Hepatic stellate cell (primary cell): ENCODE measurements at regions not wholly inside any gene's neighbourhood (a gene's known extent, or its start where the extent isn't known, plus 50 kb on each side); places are given as distances from the start of the nearest gene placed in this dataset.
A peak's percentile ranks its signal among the peaks of the same experiment; 100 is the strongest.

Source experiments
- DNase-seq: peaks from one replicate; pipeline ENCODE4 v3.0.0; 2011; ENCODE audit warnings: low spot score

- no peak for DNase-seq
Measured at GRCh38 chr9:13596383-13596970, 317.0 kb upstream of the MPDZ start.

DNA sequence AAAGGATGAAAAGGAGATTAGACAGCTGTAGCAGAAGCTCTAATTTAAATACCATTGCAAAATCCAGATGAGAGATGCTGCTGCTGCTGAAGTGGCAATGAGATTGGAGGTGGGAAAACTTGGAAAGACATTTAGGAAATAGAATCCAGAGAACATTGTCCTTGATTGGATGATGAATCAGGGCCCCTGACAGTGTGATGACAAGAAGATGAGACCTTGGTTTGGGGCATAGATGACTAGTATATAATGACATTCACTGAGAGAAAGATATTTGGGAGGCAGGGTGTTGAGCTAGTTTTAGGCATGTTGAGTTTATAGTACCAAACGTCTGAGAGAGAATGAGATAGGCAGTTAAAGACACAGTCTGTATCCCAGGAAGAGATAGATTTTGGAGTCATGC, 311.5 kb upstream of the MPDZ start:
- DNase-seq = no peak

DNA sequence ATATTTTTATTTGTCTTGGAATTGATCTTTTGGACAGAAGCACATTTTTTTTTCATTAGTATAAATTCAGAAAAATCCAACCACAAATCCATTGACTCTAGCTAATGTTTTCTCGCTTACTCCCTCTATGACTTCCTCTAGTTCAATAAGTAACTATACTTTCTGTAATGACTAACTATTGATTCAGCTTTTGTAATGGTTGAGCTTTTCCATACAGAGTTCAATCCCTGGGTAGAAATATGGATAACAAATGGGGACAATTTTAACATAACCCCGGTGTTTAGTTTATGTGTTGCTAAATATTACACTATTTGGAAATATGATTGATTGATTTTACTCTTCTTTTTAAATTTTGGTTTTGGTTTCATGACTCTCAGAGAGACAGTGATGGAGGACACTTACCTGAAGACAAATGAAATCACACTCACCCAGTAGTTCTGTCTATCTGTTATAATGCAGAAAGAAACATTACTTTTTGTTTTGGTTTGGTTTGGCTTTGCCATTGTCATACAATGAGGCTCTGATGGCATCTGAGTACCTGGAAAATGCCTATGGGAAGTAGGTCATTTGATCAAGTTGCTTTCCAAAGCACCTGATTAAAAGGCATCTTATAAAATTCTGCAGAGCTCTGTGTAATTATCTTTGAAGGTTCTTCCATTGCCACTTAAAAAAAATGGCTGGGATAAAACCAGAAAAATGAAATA, 309.7 kb upstream of the MPDZ start:
- DNase-seq = no peak

DNA sequence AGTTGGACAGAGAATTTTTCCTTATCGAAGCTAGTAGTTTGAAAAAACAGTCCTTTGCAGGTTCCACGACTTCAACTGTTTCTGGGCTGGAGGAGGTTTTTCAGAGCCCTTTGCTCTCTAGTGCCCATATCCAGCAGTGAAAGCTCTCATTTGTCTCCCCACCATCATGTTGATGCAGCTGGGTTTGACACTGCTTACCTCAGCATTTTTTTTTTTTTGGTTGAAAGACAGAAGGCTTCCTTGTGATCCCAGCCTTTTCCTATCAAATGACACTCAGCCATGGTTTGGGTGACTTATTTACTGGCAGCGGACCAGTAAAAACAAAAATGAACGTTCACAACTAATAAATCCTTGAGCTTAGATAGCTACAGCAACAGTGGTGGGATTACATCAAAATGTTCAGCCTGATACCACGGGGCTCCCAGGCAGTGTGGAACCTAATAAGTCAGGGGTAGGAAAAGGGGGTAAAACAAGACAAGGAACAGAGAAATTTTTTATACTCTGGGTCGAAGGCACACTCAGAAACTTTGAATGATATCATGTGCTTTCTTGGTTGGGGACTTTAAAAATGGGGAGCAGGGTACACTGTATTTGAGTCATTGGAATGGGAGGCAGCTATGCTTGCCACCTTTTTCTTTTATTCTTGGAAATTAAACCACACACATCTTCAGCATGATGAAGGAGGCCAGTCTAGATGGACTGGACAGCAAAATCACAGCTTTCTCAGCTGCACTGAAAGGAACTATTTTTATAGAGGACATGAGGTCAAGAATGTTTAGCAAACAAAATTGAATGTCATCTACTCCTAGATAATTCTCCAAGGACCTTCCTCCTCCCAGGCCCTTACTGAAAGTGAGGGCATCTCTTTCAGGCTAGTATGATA, 308.9 kb upstream of the MPDZ start:
- no peak for DNase-seq

DNA sequence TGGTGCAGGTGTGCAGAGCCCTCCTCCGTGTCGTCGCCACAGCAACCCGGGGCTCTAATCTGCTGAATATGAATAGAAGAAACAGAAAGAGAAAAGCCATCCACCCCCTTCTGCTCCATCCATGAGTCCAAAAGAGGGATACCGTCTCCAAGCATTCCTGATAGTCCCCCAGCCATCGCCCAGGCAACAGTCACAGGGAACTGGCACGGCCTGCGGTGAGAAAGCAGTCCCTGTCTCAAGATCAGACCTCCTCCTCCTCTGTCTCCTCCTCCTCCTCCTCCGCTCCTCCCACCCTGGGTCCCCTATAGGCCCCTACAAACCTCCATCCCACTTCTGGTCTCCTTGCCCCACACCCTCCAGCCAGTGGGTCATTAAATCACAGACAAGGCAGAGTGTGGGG, 308.1 kb upstream of the MPDZ start:
- no peak for DNase-seq

DNA sequence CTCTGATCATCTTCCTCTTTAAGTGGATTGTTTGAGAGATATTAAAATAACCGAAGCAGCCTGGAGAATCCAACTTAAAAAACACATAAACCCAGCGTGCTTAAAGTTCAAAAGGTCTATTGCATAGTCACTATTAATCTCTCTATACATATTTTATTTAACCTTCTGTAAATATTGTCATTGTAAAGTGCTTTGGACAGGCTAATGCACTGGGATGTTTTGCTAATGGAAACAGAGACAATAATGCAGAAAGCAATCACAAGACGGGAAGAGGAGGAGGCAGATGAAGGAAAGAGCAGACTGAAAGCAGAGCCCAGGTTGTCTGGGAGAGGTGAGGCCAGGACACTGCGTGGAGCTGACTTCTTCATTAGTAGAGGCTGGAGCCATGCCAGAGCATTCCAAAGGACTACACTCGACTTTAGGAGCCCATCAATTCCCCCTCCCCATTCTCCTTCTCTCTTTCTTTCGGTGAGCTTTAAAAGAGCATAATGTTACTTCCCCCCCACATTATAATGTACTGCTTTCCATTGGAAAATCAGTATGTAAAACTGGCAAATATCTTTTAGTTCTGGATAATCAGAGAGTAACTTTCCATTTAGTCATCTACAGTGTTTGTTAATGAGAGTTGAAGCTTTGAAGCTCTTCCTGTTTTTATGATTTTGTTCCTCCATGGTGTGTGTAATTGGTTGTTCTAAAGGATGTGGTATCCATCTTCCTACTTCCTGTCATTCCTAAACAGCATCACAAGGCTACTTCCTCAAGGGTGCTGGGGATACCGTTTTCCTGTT, 307.3 kb upstream of the MPDZ start:
- no peak for DNase-seq

GRCh38 chr9:13580760-13581159, 301.3 kb upstream of the MPDZ start:
- no peak for DNase-seq

- DNase-seq = no peak
Measured at GRCh38 chr9:13580131-13580530, 300.6 kb upstream of the MPDZ start.

GRCh38 chr9:13576101-13576500, 296.6 kb upstream of the MPDZ start:
- no peak for DNase-seq

DNA sequence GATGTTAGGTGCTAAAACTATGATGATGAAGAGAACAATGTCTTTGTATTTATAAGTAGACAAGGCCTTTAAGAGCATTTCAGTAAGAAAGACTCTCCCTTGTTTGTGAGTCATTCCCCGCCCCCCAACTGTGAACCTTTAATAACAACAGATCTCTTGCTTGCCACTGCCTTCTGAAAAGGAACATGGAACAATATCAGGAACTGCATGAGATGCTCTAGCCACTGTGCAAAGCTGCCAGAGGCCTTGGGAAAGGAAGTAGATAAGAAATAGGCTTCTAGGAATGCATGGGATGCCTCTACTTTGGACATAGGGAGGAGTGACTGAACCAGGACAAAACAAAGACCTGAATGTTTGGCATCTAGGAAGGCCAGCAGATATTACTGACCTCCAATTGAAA, 296.1 kb upstream of the MPDZ start:
- DNase-seq = no peak

GRCh38 chr9:13570068-13570974, 290.8 kb upstream of the MPDZ start:
- no peak for DNase-seq

- no peak for DNase-seq
Measured at GRCh38 chr9:13569602-13570067, 290.1 kb upstream of the MPDZ start.

DNA sequence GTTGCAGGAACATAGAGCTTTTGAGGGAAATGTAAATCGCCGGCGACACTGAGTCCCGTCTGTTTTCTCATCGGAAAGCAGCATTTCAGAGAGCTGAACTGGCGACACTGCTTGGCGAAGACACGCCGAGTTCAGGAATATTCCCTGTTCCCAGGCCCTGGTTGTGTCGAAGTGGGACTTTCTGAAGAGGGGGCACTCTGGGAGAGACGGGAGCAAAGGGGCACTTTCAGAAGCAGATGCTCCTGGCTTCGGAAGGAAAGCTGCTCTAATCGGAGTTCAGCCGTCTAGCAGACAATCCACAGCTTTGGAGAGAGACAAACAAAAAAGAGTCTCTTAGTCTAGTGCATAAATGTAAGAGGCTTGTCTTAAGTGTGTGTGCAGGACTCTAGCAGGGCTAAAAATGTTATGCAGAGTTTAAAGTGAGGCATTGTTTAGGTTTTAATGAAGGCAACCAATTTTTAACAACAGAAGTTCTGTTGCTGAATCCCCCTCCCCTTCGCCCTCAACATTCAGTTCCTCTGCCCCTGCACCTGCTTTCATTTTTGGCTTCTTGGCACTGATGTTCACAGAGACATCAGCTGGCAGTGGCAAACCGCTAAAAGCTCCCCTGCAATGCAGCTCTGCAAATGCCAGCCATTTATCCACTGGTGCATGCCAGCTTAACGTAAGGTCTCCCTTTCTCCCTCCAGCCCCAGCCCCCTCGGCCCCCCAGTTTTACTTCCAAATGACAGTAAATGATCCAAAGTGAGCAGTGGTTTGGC, 289.5 kb upstream of the MPDZ start:
- no peak for DNase-seq

DNA sequence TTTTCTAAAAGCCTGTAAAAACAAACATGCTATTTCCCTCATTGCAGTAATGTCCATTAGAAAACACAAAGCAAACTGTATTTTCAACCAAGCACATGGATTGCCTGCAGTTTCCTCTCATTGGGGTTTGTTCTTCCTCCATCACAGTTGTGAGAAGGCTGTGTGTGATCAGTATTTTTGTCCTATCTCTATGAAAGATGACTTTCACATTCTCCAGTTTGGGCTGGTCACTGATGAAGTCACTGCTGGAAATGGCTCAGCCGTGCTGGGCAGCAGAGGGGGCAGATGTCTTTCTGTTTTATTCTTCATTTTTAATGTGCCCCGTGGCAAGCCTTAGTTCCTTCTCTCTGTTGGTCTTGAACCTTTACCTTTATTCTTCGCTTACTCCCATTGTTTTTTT, 288.9 kb upstream of the MPDZ start:
- peak; percentile 17 for DNase-seq

DNA sequence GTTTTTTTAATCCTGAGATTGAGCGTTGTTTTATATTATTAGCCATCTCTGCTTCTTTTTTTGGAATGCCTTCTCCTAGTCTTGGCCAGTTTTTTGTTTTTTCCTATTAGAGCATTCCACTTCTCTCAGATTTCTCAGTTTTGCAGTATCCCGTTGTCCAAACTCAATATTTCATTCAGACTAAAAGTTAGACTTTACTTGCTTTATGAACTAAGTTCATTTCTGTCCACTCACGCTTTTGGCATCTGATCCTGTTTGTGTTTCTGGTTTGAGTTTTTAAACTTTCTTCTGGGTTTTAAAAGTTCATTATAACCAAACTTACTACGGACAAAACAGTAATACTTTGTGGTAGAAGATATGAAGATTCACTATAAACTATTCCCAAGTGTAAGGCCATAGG, 288.3 kb upstream of the MPDZ start:
- DNase-seq = no peak

- no peak for DNase-seq
Measured at GRCh38 chr9:13557746-13558145, 278.3 kb upstream of the MPDZ start.

- no peak for DNase-seq
Measured at GRCh38 chr9:13556656-13557055, 277.2 kb upstream of the MPDZ start.

DNA sequence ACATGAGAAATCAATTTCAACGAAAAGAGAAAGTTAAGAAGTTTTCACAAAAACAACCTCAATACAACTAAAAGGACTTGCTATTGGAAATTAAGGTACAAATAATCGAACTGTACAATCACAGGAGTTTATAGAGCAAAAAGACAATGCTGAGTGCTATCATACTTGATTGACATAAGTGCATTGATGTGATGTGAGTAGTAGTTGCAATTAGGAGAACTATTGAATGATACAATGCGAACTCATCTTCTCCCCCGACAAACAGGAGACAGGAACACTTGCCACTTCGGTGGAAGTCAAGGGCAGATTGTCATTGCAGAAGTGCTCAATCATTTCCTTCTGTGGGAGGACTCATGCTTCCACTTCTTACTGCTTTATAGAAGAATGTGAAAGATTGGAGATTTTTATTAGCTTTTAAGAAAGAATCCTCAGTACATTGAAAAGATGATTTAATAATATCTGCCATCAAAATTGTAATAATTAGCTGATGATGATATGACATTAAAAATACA, 276.6 kb upstream of the MPDZ start:
- DNase-seq = no peak

DNA sequence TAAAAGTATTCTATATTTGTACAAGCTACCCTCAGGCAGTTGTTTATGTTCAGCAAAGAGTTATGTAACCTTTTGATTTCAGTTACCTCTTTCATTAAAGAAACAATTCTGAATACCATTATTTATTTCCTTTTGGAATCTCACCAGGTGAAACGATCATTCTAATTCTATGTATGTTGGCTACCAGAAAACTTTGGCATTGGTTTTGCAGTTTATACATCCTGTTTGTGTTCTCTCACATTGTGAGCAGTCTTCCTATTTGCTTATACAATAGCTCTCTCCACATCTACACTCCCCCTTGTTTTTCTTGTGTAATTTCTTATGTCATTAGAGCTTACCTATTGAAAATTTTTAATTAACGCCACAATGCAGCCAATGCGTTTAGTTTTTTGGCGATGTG, 276.0 kb upstream of the MPDZ start:
- DNase-seq = no peak

GRCh38 chr9:13554626-13555025, 275.1 kb upstream of the MPDZ start:
- DNase-seq = no peak
